ENCODE measurements at regions not wholly inside any gene's neighbourhood (a gene's known extent, or its start where the extent isn't known, plus 50 kb on each side); places are given as distances from the start of the nearest gene placed in this dataset.

DNA sequence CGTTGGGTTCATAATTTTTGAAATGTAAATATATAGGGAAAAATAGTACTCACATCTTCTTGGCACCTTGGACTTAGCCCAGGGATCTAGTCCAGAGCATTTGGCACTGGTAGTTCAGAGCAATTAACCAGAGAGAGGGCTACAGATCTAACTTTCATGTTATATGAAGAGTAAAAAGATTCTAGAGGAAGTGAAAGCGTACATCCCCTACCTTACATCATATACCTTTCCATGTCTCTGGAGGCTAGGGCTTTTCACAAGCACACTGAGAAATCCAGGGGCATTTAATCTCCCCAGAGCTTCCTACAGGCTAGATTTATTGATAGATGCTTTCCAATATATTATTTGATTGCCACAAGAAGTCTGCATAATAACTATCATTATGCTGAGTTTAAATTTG is 687.5 kb upstream of the FBXO33 start:
- Histone ChIP-seq H3K4me2 (ENCODE audit: low read depth, low read length, poor library complexity, severe bottlenecking) (peak overlapping the region; percentile 85), H3K79me2 (ENCODE audit: insufficient read depth, low read length) (no peaks in the 10 kb centered on the region), H3K9me2 (replicated peaks; ENCODE audit: insufficient read depth, low read length) (no peaks in the 10 kb centered on the region), H3K9me3 (ENCODE audit: insufficient read depth, low read length) (no peaks in the 10 kb centered on the region), H3K9ac (ENCODE audit: low read length) (peak overlapping the region; percentile 45), H3K27me3 (ENCODE audit: low read length) (no peaks in the 10 kb centered on the region), H4K20me1 (ENCODE audit: low read depth, low read length) (no peaks in the 10 kb centered on the region), H2AFZ (ENCODE audit: low read depth, low read length, severe bottlenecking) (peak overlapping the region; percentile 80), H3F3A (ENCODE audit: insufficient read depth) (peaks cover 28% of the 10 kb centered on the region), H3K27ac (ENCODE audit: low read depth, low read length) (peak overlapping the region; percentile 98), H3K4me3 (ENCODE audit: insufficient read depth, low read length, poor library complexity, severe bottlenecking) (peak overlapping the region; percentile 36), H3K36me3 (ENCODE audit: low read length) (no peaks in the 10 kb centered on the region)
- TF ChIP-seq, protein P1, sequence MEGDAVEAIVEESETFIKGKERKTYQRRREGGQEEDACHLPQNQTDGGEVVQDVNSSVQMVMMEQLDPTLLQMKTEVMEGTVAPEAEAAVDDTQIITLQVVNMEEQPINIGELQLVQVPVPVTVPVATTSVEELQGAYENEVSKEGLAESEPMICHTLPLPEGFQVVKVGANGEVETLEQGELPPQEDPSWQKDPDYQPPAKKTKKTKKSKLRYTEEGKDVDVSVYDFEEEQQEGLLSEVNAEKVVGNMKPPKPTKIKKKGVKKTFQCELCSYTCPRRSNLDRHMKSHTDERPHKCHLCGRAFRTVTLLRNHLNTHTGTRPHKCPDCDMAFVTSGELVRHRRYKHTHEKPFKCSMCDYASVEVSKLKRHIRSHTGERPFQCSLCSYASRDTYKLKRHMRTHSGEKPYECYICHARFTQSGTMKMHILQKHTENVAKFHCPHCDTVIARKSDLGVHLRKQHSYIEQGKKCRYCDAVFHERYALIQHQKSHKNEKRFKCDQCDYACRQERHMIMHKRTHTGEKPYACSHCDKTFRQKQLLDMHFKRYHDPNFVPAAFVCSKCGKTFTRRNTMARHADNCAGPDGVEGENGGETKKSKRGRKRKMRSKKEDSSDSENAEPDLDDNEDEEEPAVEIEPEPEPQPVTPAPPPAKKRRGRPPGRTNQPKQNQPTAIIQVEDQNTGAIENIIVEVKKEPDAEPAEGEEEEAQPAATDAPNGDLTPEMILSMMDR (IDR thresholded peaks at IDR 0.05; ENCODE audit: insufficient read depth, low read length, poor library complexity, severe bottlenecking): no peak
- TF ChIP-seq EZH2phosphoT487 (conservative IDR thresholded peaks at IDR 0.05; ENCODE audit: low read length): no peak

DNA sequence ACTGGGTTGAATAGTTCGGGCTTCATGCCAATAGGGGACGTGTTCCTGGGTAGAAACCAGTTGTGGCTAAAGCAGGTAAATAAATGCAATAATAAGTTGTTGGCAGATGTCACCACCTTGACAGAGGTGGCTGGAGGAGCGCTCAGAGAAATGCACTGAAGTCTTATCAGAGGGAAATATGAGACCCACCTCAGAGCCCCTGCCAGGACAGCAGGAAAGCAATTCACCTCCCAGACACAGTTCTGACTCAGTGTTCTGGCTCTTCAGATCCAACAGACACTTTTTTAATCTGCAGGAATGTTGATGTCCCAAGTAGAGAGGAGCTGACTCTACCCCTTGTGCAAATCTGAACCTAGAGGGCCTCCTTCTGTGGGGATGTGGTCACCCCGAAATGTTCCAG is 687.1 kb upstream of the FBXO33 start:
- Histone ChIP-seq H3K36me3 (ENCODE audit: low read length) (no peaks in the 10 kb centered on the region), H3K27me3 (ENCODE audit: low read length) (no peaks in the 10 kb centered on the region), H3K9me2 (replicated peaks; ENCODE audit: insufficient read depth, low read length) (no peaks in the 10 kb centered on the region), H3K9me3 (ENCODE audit: insufficient read depth, low read length) (no peaks in the 10 kb centered on the region), H3K79me2 (ENCODE audit: insufficient read depth, low read length) (no peaks in the 10 kb centered on the region), H3K4me2 (ENCODE audit: low read depth, low read length, poor library complexity, severe bottlenecking) (peak overlapping the region; percentile 85), H3F3A (ENCODE audit: insufficient read depth) (peaks cover 28% of the 10 kb centered on the region), H3K9ac (ENCODE audit: low read length) (peak overlapping the region; percentile 45), H3K4me3 (ENCODE audit: insufficient read depth, low read length, poor library complexity, severe bottlenecking) (peak overlapping the region; percentile 36), H3K27ac (ENCODE audit: low read depth, low read length) (peak overlapping the region; percentile 98), H2AFZ (ENCODE audit: low read depth, low read length, severe bottlenecking) (peak overlapping the region; percentile 80), H4K20me1 (ENCODE audit: low read depth, low read length) (no peaks in the 10 kb centered on the region)
- TF ChIP-seq, protein P1 (IDR thresholded peaks at IDR 0.05; ENCODE audit: insufficient read depth, low read length, poor library complexity, severe bottlenecking): no peak

GRCh38 chr14:40115583-40115982 is 683.4 kb upstream of the FBXO33 start:
- Histone ChIP-seq H3K79me2 (ENCODE audit: insufficient read depth, low read length) (no peaks in the 10 kb centered on the region), H3K27me3 (ENCODE audit: low read length) (no peaks in the 10 kb centered on the region), H3K4me3 (ENCODE audit: insufficient read depth, low read length, poor library complexity, severe bottlenecking) (no peak overlapping the region), H3K36me3 (ENCODE audit: low read length) (no peaks in the 10 kb centered on the region), H3K4me2 (ENCODE audit: low read depth, low read length, poor library complexity, severe bottlenecking) (no peak overlapping the region), H3K27ac (ENCODE audit: low read depth, low read length) (no peak overlapping the region), H3F3A (ENCODE audit: insufficient read depth) (peaks cover 6% of the 10 kb centered on the region), H2AFZ (ENCODE audit: low read depth, low read length, severe bottlenecking) (no peak overlapping the region), H3K9me2 (replicated peaks; ENCODE audit: insufficient read depth, low read length) (no peaks in the 10 kb centered on the region), H3K9me3 (ENCODE audit: insufficient read depth, low read length) (no peaks in the 10 kb centered on the region), H3K9ac (ENCODE audit: low read length) (no peak overlapping the region), H4K20me1 (ENCODE audit: low read depth, low read length) (no peaks in the 10 kb centered on the region)
- TF ChIP-seq, protein P1 (IDR thresholded peaks at IDR 0.05; ENCODE audit: insufficient read depth, low read length, poor library complexity, severe bottlenecking): no peak
- TF ChIP-seq EZH2phosphoT487 (conservative IDR thresholded peaks at IDR 0.05; ENCODE audit: low read length): no peak
